ENCODE measurements at regions not wholly inside any gene's neighbourhood (a gene's known extent, or its start where the extent isn't known, plus 50 kb on each side); places are given as distances from the start of the nearest gene placed in this dataset.

DNA sequence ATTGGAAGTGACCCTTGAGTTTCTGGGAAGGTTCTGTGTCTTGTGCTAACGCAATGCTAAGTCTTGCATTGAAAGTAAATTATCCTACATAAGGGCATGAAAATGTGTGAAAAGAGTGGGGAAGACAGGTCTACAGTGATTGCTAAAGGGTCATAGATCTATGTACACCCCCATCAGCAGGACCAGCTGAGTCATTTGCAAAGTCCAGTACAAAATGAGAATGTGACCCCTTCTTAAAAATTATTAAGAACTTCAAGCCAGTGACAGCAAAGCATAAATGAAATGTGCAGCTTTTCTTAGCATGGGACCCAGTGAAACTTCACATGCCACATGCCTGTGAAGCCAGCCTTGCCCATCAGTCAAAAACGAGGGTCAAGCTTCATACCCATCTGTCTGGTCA is 640.7 kb upstream of the MKI67 start:
- TF ChIP-seq, protein P1, sequence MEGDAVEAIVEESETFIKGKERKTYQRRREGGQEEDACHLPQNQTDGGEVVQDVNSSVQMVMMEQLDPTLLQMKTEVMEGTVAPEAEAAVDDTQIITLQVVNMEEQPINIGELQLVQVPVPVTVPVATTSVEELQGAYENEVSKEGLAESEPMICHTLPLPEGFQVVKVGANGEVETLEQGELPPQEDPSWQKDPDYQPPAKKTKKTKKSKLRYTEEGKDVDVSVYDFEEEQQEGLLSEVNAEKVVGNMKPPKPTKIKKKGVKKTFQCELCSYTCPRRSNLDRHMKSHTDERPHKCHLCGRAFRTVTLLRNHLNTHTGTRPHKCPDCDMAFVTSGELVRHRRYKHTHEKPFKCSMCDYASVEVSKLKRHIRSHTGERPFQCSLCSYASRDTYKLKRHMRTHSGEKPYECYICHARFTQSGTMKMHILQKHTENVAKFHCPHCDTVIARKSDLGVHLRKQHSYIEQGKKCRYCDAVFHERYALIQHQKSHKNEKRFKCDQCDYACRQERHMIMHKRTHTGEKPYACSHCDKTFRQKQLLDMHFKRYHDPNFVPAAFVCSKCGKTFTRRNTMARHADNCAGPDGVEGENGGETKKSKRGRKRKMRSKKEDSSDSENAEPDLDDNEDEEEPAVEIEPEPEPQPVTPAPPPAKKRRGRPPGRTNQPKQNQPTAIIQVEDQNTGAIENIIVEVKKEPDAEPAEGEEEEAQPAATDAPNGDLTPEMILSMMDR (IDR thresholded peaks at IDR 0.05; ENCODE audit: borderline replicate concordance, insufficient read depth, low read depth, low read length), result no peak
- no peak overlapping the region for H3K4me3 ChIP-seq (ENCODE audit: low read depth, low read length)

DNA sequence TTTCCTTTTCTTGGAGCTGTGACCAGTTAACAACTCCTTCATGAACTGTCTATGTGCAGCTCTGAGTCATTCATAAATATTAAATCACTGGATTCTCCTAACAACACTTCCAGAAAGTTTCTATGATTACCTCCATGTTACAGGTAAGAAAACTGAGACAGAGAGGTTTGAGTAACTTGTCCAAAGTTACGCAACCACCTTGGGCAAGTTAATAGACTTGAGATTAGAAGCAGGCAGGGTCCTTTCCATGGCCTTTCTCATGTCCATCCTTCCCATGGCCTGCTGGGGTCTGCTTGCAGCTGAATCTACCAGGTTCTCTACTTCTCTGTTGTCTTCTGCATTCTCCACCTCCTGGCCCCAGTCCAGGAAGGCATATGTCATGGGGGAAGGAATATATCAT is 648.8 kb upstream of the MKI67 start:
- TF ChIP-seq, protein P1 (IDR thresholded peaks at IDR 0.05; ENCODE audit: borderline replicate concordance, insufficient read depth, low read depth, low read length), result no peak

DNA sequence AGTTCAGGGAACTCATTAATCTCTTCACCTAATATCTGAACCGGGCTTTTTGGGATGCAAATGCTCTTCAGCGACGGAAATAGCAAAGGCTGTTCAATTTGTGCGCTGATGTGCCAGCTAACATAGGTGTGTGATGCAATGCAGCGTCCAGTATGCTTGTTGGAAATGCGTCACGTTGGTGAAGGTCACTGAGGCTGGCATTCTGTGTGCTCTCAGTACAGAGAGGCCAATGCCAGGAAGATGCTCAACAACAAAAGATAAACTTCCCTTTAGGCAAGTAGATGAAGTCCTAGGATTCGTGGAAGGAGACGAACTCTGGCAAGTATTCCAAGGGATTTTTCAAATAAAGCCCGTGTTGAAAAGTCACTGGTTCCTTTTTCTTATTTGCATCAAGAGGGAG is 649.5 kb upstream of the MKI67 start:
- TF ChIP-seq, protein P1 (IDR thresholded peaks at IDR 0.05; ENCODE audit: borderline replicate concordance, insufficient read depth, low read depth, low read length), result no peak
- no peak overlapping the region for H3K4me3 ChIP-seq (ENCODE audit: low read depth, low read length)

More for the DNA sequence above, 648.8 kb upstream of the MKI67 start:
- H3K4me3 ChIP-seq (ENCODE audit: low read depth, low read length), result no peak overlapping the region

DNA sequence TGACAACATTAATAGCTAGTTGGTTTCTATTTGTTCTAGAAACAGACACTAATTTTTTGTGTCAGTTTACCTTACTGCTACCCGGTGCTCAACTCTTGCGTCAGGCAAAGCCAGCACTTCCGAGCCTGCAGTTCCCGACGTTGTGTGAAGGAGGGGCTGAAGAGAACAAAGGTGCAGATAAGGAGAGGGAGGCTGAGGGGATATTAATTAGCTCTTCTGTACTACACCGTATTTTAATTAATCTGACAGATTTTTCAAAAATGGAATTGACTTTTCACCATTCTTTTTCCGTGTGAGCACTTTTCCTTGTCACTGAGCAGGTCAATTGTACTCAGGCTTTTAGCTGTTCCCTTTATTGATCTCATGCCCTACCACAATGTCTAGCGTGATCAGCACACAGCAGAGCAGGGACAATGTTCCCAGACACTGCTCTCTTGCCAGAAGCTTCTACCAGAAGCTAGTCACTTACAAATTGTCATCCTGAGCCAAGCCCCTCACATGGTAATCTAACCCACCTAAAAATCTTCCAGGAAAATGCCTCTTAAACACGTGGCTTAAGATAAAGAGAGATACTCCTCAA is 650.5 kb upstream of the MKI67 start:
- H3K4me3 ChIP-seq (ENCODE audit: low read depth, low read length), result no peak overlapping the region
- TF ChIP-seq, protein P1 (IDR thresholded peaks at IDR 0.05; ENCODE audit: borderline replicate concordance, insufficient read depth, low read depth, low read length), result no peak

DNA sequence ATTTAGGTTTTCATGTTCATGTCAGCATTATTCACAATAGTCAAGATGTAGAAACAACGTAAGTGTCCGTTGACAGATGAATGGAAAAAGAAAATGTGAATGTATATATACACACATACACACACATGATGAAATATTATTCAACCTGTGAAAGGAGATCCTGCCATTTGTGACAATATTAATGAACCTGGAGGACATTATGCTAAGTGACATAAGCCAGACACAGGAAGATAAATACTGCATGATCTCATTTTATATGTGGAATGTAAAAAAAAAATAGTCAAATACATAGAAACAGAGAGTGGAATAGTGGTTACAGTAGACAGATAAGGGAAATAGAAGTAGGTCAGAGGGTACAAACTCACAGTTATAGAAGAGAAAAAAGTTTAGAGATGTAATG is 651.1 kb upstream of the MKI67 start:
- TF ChIP-seq, protein P1 (IDR thresholded peaks at IDR 0.05; ENCODE audit: borderline replicate concordance, insufficient read depth, low read depth, low read length), result no peak
- H3K4me3 ChIP-seq (ENCODE audit: low read depth, low read length), result no peak overlapping the region

DNA sequence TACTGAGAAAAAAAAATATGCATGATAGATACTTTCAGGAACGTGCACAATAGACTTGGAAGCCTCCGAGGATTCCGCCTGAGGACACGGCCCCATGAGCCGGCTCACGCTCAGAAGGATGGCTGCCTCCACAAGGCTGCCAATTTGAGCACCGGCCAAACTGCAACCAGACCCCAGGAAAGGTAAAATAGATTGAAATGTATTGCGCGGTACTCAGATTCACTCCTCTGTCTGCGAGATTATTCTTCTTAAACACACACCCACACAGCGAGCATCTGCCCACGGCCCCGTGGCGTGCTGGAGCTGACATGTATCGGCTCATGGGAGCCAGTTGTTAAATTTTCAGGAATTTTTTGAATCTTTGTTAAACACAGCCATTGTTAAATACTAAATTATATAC is 653.2 kb upstream of the MKI67 start:
- H3K4me3 ChIP-seq (ENCODE audit: low read depth, low read length), result no peak overlapping the region
- TF ChIP-seq, protein P1 (IDR thresholded peaks at IDR 0.05; ENCODE audit: borderline replicate concordance, insufficient read depth, low read depth, low read length), result no peak

DNA sequence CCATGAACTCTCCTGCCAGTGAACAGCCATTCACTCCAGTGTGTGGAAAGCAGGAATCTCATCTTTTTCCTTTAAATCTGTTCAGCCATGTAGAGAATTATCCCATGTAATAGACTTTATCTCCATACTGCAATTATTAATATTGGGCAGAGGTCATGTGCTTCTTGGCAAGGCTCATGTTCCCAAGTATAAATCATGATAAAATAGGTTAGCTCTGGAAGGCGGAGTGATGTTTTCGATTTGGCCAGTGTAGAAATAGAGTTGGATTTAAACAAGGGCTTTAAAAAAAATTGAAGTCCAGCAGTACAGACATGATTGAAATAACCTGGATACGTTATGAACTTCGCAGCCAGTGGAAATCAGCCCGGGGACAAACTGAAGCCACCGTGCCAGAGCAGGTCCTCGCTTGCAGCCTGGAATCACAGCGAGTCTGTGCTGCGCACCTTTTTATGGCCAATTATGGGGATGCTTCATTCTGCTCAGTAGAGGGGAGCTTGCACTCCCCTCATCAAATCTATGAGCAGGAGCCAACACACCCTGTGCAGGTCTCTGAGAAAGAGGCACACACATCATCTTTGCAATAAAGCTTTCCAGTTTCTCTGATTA is 654.0 kb upstream of the MKI67 start:
- no peak overlapping the region for H3K4me3 ChIP-seq (ENCODE audit: low read depth, low read length)
- TF ChIP-seq, protein P1 (IDR thresholded peaks at IDR 0.05; ENCODE audit: borderline replicate concordance, insufficient read depth, low read depth, low read length), result no peak
